Activated naive CD8-positive, alpha-beta T cell (primary cell): ENCODE measurements at regions not wholly inside any gene's neighbourhood (a gene's known extent, or its start where the extent isn't known, plus 50 kb on each side); places are given as distances from the start of the nearest gene placed in this dataset.

Experiments used
- H3K27ac Mint-ChIP-seq: one replicate; pipeline ENCODE4 v1.8.0; 2021; ENCODE audit warnings: mixed read lengths
- H3K27me3 Mint-ChIP-seq: one replicate; pipeline ENCODE4 v1.8.0; 2021; ENCODE audit warnings: mixed read lengths
- H3K36me3 Mint-ChIP-seq: one replicate; pipeline ENCODE4 v1.8.0; 2021; ENCODE audit warnings: mixed read lengths
- H3K4me1 Mint-ChIP-seq: one replicate; pipeline ENCODE4 v1.8.0; 2021; ENCODE audit warnings: low read depth, mixed read lengths
- H3K4me3 Mint-ChIP-seq: one replicate; pipeline ENCODE4 v1.8.0; 2021; ENCODE audit warnings: mild to moderate bottlenecking, mixed read lengths
- H3K9me3 Mint-ChIP-seq: one replicate; pipeline ENCODE4 v1.8.0; 2021; ENCODE audit warnings: low read depth, mixed read lengths

- H3K36me3 Mint-ChIP-seq: no peaks in the 10 kb centered on the region
- H3K27me3 Mint-ChIP-seq: peaks cover 5% of the 10 kb centered on the region
- H3K9me3 Mint-ChIP-seq: no peaks in the 10 kb centered on the region
- no peak overlapping the region for H3K27ac Mint-ChIP-seq
- no peak overlapping the region for H3K4me3 Mint-ChIP-seq
- no peaks in the 10 kb centered on the region for H3K4me1 Mint-ChIP-seq
Observed at GRCh38 chr1:30273456-30273855, 449.9 kb downstream of the MATN1 start.

- H3K36me3 Mint-ChIP-seq: no peaks in the 10 kb centered on the region
- H3K27ac Mint-ChIP-seq: no peak overlapping the region
- no peaks in the 10 kb centered on the region for H3K4me1 Mint-ChIP-seq
- H3K9me3 Mint-ChIP-seq: no peaks in the 10 kb centered on the region
- no peak overlapping the region for H3K4me3 Mint-ChIP-seq
- peaks cover 5% of the 10 kb centered on the region for H3K27me3 Mint-ChIP-seq
Observed at GRCh38 chr1:30273021-30273325, 450.4 kb downstream of the MATN1 start.

GRCh38 chr1:30272277-30273020, 450.9 kb downstream of the MATN1 start:
- Mint-ChIP-seq H3K9me3 (no peaks in the 10 kb centered on the region), H3K4me3 (no peak overlapping the region), H3K4me1 (no peaks in the 10 kb centered on the region), H3K27me3 (peaks cover 5% of the 10 kb centered on the region), H3K36me3 (no peaks in the 10 kb centered on the region), H3K27ac (no peak overlapping the region)

GRCh38 chr1:30271401-30272276, 451.7 kb downstream of the MATN1 start:
- Mint-ChIP-seq H3K27ac (no peak overlapping the region), H3K27me3 (peaks cover 5% of the 10 kb centered on the region), H3K4me3 (no peak overlapping the region), H3K4me1 (no peaks in the 10 kb centered on the region), H3K36me3 (no peaks in the 10 kb centered on the region), H3K9me3 (no peaks in the 10 kb centered on the region)

GRCh38 chr1:30270461-30270860, 452.9 kb downstream of the MATN1 start:
- Mint-ChIP-seq H3K4me1 (no peaks in the 10 kb centered on the region), H3K9me3 (no peaks in the 10 kb centered on the region), H3K4me3 (no peak overlapping the region), H3K27me3 (peaks cover 5% of the 10 kb centered on the region), H3K27ac (no peak overlapping the region), H3K36me3 (no peaks in the 10 kb centered on the region)

GRCh38 chr1:30268923-30269666, 454.3 kb downstream of the MATN1 start:
- H3K27me3 Mint-ChIP-seq: peaks cover 5% of the 10 kb centered on the region
- H3K9me3 Mint-ChIP-seq: no peaks in the 10 kb centered on the region
- H3K36me3 Mint-ChIP-seq: no peaks in the 10 kb centered on the region
- H3K4me3 Mint-ChIP-seq: no peak overlapping the region
- H3K4me1 Mint-ChIP-seq: no peaks in the 10 kb centered on the region
- no peak overlapping the region for H3K27ac Mint-ChIP-seq

- no peaks in the 10 kb centered on the region for H3K36me3 Mint-ChIP-seq
- no peak overlapping the region for H3K27ac Mint-ChIP-seq
- H3K27me3 Mint-ChIP-seq: peaks cover 5% of the 10 kb centered on the region
- H3K4me3 Mint-ChIP-seq: no peak overlapping the region
- no peaks in the 10 kb centered on the region for H3K4me1 Mint-ChIP-seq
- H3K9me3 Mint-ChIP-seq: no peaks in the 10 kb centered on the region
Observed at GRCh38 chr1:30267856-30268255, 455.5 kb downstream of the MATN1 start.

- no peak overlapping the region for H3K4me3 Mint-ChIP-seq
- H3K36me3 Mint-ChIP-seq: no peaks in the 10 kb centered on the region
- no peak overlapping the region for H3K27ac Mint-ChIP-seq
- peaks cover 5% of the 10 kb centered on the region for H3K27me3 Mint-ChIP-seq
- H3K9me3 Mint-ChIP-seq: no peaks in the 10 kb centered on the region
- H3K4me1 Mint-ChIP-seq: no peaks in the 10 kb centered on the region
Observed at GRCh38 chr1:30267046-30267445, 456.3 kb downstream of the MATN1 start.

- Mint-ChIP-seq H3K4me3 (no peak overlapping the region), H3K36me3 (no peaks in the 10 kb centered on the region), H3K9me3 (no peaks in the 10 kb centered on the region), H3K27ac (no peak overlapping the region), H3K27me3 (peaks cover 5% of the 10 kb centered on the region), H3K4me1 (no peaks in the 10 kb centered on the region)
Observed at GRCh38 chr1:30265127-30266070, 458.0 kb downstream of the MATN1 start.

- no peak overlapping the region for H3K4me3 Mint-ChIP-seq
- no peaks in the 10 kb centered on the region for H3K36me3 Mint-ChIP-seq
- no peaks in the 10 kb centered on the region for H3K9me3 Mint-ChIP-seq
- peaks cover 5% of the 10 kb centered on the region for H3K27me3 Mint-ChIP-seq
- no peak overlapping the region for H3K27ac Mint-ChIP-seq
- no peaks in the 10 kb centered on the region for H3K4me1 Mint-ChIP-seq
Observed at GRCh38 chr1:30264672-30265025, 458.7 kb downstream of the MATN1 start.

GRCh38 chr1:30263888-30264671, 459.3 kb downstream of the MATN1 start:
- no peak overlapping the region for H3K27ac Mint-ChIP-seq
- H3K9me3 Mint-ChIP-seq: no peaks in the 10 kb centered on the region
- no peaks in the 10 kb centered on the region for H3K36me3 Mint-ChIP-seq

GRCh38 chr1:30263405-30263804, 460.0 kb downstream of the MATN1 start:
- no peaks in the 10 kb centered on the region for H3K9me3 Mint-ChIP-seq
- no peaks in the 10 kb centered on the region for H3K4me1 Mint-ChIP-seq
- H3K4me3 Mint-ChIP-seq: no peak overlapping the region
- H3K36me3 Mint-ChIP-seq: no peaks in the 10 kb centered on the region
- no peak overlapping the region for H3K27ac Mint-ChIP-seq
- H3K27me3 Mint-ChIP-seq: peaks cover 7% of the 10 kb centered on the region

More at GRCh38 chr1:30263888-30264671, 459.3 kb downstream of the MATN1 start:
- H3K4me1 Mint-ChIP-seq: no peaks in the 10 kb centered on the region
- no peak overlapping the region for H3K4me3 Mint-ChIP-seq
- H3K27me3 Mint-ChIP-seq: peaks cover 5% of the 10 kb centered on the region

GRCh38 chr1:30262158-30262557, 461.2 kb downstream of the MATN1 start:
- H3K27me3 Mint-ChIP-seq: peaks cover 9% of the 10 kb centered on the region
- H3K27ac Mint-ChIP-seq: no peak overlapping the region
- no peaks in the 10 kb centered on the region for H3K9me3 Mint-ChIP-seq
- no peaks in the 10 kb centered on the region for H3K36me3 Mint-ChIP-seq
- no peaks in the 10 kb centered on the region for H3K4me1 Mint-ChIP-seq
- no peak overlapping the region for H3K4me3 Mint-ChIP-seq

GRCh38 chr1:30260318-30260717, 463.1 kb downstream of the MATN1 start:
- H3K27ac Mint-ChIP-seq: no peak overlapping the region
- peaks cover 8% of the 10 kb centered on the region for H3K27me3 Mint-ChIP-seq
- no peaks in the 10 kb centered on the region for H3K4me1 Mint-ChIP-seq
- H3K36me3 Mint-ChIP-seq: no peaks in the 10 kb centered on the region
- H3K4me3 Mint-ChIP-seq: no peak overlapping the region
- no peaks in the 10 kb centered on the region for H3K9me3 Mint-ChIP-seq
